OCI-LY1 (cell line): ENCODE measurements at regions not wholly inside any gene's neighbourhood (a gene's known extent, or its start where the extent isn't known, plus 50 kb on each side); places are given as distances from the start of the nearest gene placed in this dataset.

ENCODE experiments used
- EZH2 ChIP-seq: fragments of 200-600 bp; sonication (generic), shearing (Covaris generic); IDR thresholded peaks from 2 replicates; pipeline ENCODE4 v1.8.0; 2017; ENCODE audit warnings: borderline replicate concordance, mixed run types, mild to moderate bottlenecking, antibody characterized with exemption, low read length, moderate library complexity, mixed read lengths
- TF ChIP-seq, protein P1 (sequence below): fragments of 200-600 bp; sonication (generic), shearing (Covaris generic); IDR thresholded peaks from 2 replicates; pipeline ENCODE4 v1.5.1; 2017; ENCODE audit warnings: mild to moderate bottlenecking, antibody characterized with exemption, low read length, moderate library complexity, mixed read lengths

DNA sequence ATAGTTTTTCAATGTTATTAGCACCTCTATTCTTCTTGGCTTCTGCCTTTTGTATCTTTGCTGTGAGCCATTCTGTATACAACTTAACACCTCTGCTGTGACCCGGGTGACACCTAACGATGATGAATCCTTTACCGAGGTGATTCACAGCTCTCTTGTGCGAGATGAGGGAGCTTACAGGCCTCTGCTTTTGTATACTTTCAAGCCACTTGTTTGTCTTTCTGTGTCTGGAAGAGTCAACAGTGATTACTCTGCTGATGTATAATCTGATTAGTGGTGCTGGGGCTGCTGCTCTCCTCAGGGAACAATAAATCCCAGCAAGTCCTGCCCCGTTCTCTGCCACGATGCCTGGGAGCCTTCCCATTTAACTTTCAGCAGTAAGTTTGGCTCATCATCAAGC lies 442.9 kb upstream of the SGCD start:
- no peak for TF ChIP-seq EZH2
- TF ChIP-seq, protein P1, sequence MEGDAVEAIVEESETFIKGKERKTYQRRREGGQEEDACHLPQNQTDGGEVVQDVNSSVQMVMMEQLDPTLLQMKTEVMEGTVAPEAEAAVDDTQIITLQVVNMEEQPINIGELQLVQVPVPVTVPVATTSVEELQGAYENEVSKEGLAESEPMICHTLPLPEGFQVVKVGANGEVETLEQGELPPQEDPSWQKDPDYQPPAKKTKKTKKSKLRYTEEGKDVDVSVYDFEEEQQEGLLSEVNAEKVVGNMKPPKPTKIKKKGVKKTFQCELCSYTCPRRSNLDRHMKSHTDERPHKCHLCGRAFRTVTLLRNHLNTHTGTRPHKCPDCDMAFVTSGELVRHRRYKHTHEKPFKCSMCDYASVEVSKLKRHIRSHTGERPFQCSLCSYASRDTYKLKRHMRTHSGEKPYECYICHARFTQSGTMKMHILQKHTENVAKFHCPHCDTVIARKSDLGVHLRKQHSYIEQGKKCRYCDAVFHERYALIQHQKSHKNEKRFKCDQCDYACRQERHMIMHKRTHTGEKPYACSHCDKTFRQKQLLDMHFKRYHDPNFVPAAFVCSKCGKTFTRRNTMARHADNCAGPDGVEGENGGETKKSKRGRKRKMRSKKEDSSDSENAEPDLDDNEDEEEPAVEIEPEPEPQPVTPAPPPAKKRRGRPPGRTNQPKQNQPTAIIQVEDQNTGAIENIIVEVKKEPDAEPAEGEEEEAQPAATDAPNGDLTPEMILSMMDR, result no peak
